ENCODE measurements at regions not wholly inside any gene's neighbourhood (a gene's known extent, or its start where the extent isn't known, plus 50 kb on each side); places are given as distances from the start of the nearest gene placed in this dataset.

DNA sequence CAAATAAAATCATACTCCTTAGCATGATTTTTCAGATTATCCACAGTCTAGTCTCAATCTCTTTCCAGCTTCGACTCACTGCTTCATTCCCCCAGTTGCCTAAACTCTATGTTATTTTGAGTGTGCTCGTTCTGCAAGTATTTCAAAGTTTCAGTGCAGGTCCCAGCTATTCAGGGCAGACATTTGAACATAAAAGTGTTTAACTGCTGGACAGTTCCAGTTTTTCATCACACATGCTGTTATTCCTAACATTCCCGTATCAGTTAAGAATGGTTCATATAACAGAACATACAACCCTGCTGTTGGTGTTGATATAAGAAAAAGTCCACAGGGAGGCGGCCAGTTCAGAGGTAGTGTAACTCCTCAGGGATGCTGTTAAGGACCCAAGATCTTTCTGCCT, 113.3 kb downstream of the SLIT2 start:
- TF ChIP-seq POLR2A (IDR thresholded peaks at IDR 0.05): no peak
- TF ChIP-seq, protein P1, sequence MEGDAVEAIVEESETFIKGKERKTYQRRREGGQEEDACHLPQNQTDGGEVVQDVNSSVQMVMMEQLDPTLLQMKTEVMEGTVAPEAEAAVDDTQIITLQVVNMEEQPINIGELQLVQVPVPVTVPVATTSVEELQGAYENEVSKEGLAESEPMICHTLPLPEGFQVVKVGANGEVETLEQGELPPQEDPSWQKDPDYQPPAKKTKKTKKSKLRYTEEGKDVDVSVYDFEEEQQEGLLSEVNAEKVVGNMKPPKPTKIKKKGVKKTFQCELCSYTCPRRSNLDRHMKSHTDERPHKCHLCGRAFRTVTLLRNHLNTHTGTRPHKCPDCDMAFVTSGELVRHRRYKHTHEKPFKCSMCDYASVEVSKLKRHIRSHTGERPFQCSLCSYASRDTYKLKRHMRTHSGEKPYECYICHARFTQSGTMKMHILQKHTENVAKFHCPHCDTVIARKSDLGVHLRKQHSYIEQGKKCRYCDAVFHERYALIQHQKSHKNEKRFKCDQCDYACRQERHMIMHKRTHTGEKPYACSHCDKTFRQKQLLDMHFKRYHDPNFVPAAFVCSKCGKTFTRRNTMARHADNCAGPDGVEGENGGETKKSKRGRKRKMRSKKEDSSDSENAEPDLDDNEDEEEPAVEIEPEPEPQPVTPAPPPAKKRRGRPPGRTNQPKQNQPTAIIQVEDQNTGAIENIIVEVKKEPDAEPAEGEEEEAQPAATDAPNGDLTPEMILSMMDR (IDR thresholded peaks at IDR 0.05): no peak
- Histone ChIP-seq H3K27me3 (no peaks in the 10 kb centered on the region), H3K4me3 (no peak overlapping the region), H3K4me1 (no peaks in the 10 kb centered on the region), H3K36me3 (ENCODE audit: low read depth, missing control alignments) (no peaks in the 10 kb centered on the region), H3K27ac (no peak overlapping the region), H3K9me3 (no peaks in the 10 kb centered on the region)
- intact Hi-C loops (cut with DNase I; ENCODE audit: low total_unique reads): no loop called here
- no peak for DNase-seq
- WGBS, 2 donors: 87% methylated on average over 4 of the region's 4 CpGs

DNA sequence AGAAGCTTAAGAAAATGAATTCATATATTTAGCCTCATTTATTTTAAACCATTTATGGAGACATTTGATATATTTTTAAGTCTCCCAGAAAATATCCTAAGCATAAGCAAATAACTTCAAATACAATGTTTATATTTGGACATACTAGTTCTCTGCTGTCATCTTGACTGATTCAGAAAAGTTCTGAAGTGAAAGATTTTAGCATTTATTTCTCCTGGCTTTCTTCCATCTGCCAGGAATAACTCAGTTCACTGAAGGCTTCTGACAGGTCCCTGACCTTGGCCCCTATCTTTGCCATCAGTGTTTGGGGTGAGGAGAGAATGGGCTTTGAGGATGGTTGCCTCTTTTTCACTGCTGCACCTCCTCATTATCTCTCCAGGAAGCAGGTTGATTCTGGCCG, 115.7 kb downstream of the SLIT2 start:
- Histone ChIP-seq H3K27ac (no peak overlapping the region), H3K27me3 (no peaks in the 10 kb centered on the region), H3K9me3 (no peaks in the 10 kb centered on the region), H3K4me1 (no peaks in the 10 kb centered on the region), H3K36me3 (ENCODE audit: low read depth, missing control alignments) (no peaks in the 10 kb centered on the region), H3K4me3 (no peak overlapping the region)
- WGBS, 2 donors: 55 to 91% methylated on average over 1 of the region's 1 CpG
- intact Hi-C loops (cut with DNase I; ENCODE audit: low total_unique reads): no loop called here
- no peak for DNase-seq
- TF ChIP-seq, protein P1 (IDR thresholded peaks at IDR 0.05): no peak
- no peak for TF ChIP-seq POLR2A (IDR thresholded peaks at IDR 0.05)

DNA sequence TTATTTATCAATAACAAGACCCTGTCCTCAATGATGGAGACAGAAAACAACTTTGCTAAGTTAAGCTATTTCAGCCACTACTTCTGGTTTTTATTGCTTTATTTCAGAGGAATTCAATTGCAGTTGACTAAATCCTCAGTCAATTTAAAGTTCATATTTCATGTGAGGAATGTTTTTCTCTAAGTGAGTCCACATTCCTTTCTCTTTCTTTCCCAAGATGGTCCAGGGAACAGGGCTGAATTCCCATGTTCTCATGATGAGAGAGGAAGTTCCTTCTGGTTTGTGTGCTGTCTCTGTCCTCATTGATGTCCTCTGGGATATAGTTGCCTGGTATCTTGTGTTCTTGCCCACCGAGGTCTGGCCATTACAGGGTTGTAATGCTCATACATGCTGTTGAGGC, 117.2 kb downstream of the SLIT2 start:
- TF ChIP-seq POLR2A (IDR thresholded peaks at IDR 0.05): no peak
- TF ChIP-seq, protein P1 (IDR thresholded peaks at IDR 0.05): no peak
- Histone ChIP-seq H3K27me3 (no peaks in the 10 kb centered on the region), H3K4me3 (no peak overlapping the region), H3K36me3 (ENCODE audit: low read depth, missing control alignments) (no peaks in the 10 kb centered on the region), H3K9me3 (no peaks in the 10 kb centered on the region), H3K4me1 (no peaks in the 10 kb centered on the region), H3K27ac (no peak overlapping the region)
- no peak for DNase-seq
- whole genome bisulfite sequencing, 2 donors: 67% methylated on average over 1 of the region's 1 CpG; no CpG with 5 or more reads in 1 of the 2 donors
- intact Hi-C loops (cut with DNase I; ENCODE audit: low total_unique reads): no loop called here

DNA sequence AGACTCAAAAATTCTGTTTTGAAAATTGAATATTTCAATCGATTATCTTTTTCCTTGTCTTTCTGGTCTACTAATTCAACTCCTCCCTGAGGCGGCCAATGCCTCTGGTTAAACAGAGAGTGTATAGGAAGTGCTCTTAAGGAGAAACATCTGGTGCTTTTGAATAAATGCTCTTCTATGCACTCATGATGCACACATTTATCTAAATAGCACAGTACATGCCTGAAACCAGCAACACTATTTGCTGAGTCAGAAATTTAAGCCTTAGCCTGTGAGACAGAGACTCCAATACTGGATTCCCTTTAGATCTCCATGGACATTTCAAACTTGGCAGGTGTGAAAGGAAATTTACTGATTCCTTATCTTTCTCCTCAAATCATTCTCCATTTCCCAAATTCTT, 118.6 kb downstream of the SLIT2 start:
- Histone ChIP-seq H3K4me1 (no peaks in the 10 kb centered on the region), H3K36me3 (ENCODE audit: low read depth, missing control alignments) (no peaks in the 10 kb centered on the region), H3K27ac (no peak overlapping the region), H3K9me3 (no peaks in the 10 kb centered on the region), H3K4me3 (no peak overlapping the region), H3K27me3 (no peaks in the 10 kb centered on the region)
- TF ChIP-seq, protein P1 (IDR thresholded peaks at IDR 0.05): no peak
- no peak for DNase-seq
- 74 to 84% methylated on average over 2 of the region's 2 CpGs for WGBS, 2 donors
- intact Hi-C loops (cut with DNase I; ENCODE audit: low total_unique reads): no loop called here

DNA sequence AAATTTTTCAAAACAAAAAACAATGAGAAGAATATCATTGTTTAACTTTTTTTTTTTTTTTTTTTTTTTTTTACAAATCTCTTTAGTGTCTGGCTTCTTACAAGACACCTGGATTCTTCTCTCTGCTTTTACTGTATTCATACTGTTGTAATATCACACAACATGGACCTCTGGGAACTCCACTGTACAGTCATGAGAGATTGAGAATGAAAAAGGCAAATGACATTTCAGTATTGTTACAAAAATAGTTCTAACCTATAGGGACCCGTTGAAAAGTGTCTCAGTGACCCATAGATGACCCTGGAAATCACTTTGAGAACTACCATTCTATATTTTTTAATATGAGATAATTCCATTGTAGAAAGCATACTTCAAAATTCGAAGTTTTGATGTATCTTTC, 124.4 kb downstream of the SLIT2 start:
- DNase-seq: no peak
- H3K27me3 ChIP-seq: no peaks in the 10 kb centered on the region
- no peak overlapping the region for H3K4me3 ChIP-seq
- H3K9me3 ChIP-seq: no peaks in the 10 kb centered on the region
- no peaks in the 10 kb centered on the region for H3K36me3 ChIP-seq (ENCODE audit: low read depth, missing control alignments)
- 87 to 88% methylated on average over 2 of the region's 2 CpGs for WGBS, 2 donors
- no peak overlapping the region for H3K27ac ChIP-seq
- intact Hi-C loops (cut with DNase I; ENCODE audit: low total_unique reads): no loop called here
- H3K4me1 ChIP-seq: no peaks in the 10 kb centered on the region
- TF ChIP-seq, protein P1 (IDR thresholded peaks at IDR 0.05): no peak
- TF ChIP-seq POLR2A (IDR thresholded peaks at IDR 0.05): no peak
